ENCODE measurements at regions not wholly inside any gene's neighbourhood (a gene's known extent, or its start where the extent isn't known, plus 50 kb on each side); places are given as distances from the start of the nearest gene placed in this dataset.

DNA sequence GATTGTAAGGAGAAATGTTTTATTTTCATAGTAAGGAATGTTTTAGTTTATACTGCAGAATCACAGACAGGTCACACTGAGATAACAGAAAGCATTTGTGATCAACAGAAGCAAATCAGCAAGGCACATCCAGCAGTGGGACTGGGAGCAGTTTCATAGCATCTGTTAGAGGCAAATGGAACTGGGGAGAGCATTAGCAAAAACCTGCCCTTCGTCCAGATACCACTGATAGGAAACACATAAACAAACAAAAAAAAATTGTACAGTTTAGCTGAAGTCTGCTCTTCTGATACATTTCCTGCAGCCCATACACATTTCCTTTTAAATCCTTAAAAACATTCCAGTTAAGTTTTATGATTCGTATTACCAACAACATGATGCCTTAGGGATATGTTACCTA is 374.3 kb downstream of the PCDH7 start:
- Histone ChIP-seq H3K27me3 (ENCODE audit: insufficient read depth, low read length, poor library complexity, severe bottlenecking) (no peaks in the 10 kb centered on the region), H3K4me2 (ENCODE audit: low read depth, low read length, poor library complexity, severe bottlenecking) (no peak overlapping the region), H4K20me1 (ENCODE audit: insufficient read depth, low read length, poor library complexity, severe bottlenecking) (no peaks in the 10 kb centered on the region), H3K9me2 (replicated peaks; ENCODE audit: low read depth, low read length) (no peaks in the 10 kb centered on the region), H3K9ac (ENCODE audit: low read depth, low read length, poor library complexity, severe bottlenecking) (no peak overlapping the region), H3K9me3 (ENCODE audit: insufficient read depth, low read depth, low read length) (no peaks in the 10 kb centered on the region), H3K36me3 (ENCODE audit: insufficient read depth, low read length) (no peaks in the 10 kb centered on the region), H3K4me1 (ENCODE audit: insufficient read depth, low read length, poor library complexity, severe bottlenecking) (no peaks in the 10 kb centered on the region), H3F3A (ENCODE audit: low read depth) (no peaks in the 10 kb centered on the region), H3K79me2 (ENCODE audit: insufficient read depth, low read length) (no peaks in the 10 kb centered on the region), H3K4me3 (ENCODE audit: low read length, poor library complexity, severe bottlenecking) (no peak overlapping the region), H2AFZ (ENCODE audit: low read length) (no peak overlapping the region)
- TF ChIP-seq EZH2phosphoT487 (IDR thresholded peaks at IDR 0.05; ENCODE audit: borderline replicate concordance), result no peak
- TF ChIP-seq, protein P1, sequence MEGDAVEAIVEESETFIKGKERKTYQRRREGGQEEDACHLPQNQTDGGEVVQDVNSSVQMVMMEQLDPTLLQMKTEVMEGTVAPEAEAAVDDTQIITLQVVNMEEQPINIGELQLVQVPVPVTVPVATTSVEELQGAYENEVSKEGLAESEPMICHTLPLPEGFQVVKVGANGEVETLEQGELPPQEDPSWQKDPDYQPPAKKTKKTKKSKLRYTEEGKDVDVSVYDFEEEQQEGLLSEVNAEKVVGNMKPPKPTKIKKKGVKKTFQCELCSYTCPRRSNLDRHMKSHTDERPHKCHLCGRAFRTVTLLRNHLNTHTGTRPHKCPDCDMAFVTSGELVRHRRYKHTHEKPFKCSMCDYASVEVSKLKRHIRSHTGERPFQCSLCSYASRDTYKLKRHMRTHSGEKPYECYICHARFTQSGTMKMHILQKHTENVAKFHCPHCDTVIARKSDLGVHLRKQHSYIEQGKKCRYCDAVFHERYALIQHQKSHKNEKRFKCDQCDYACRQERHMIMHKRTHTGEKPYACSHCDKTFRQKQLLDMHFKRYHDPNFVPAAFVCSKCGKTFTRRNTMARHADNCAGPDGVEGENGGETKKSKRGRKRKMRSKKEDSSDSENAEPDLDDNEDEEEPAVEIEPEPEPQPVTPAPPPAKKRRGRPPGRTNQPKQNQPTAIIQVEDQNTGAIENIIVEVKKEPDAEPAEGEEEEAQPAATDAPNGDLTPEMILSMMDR (conservative IDR thresholded peaks at IDR 0.05; ENCODE audit: low read length), result no peak

GRCh38 chr4:31097999-31098398 is 377.8 kb downstream of the PCDH7 start:
- Histone ChIP-seq H4K20me1 (ENCODE audit: insufficient read depth, low read length, poor library complexity, severe bottlenecking) (no peaks in the 10 kb centered on the region), H2AFZ (ENCODE audit: low read length) (no peak overlapping the region), H3K9me2 (replicated peaks; ENCODE audit: low read depth, low read length) (no peaks in the 10 kb centered on the region), H3K79me2 (ENCODE audit: insufficient read depth, low read length) (no peaks in the 10 kb centered on the region), H3K36me3 (ENCODE audit: insufficient read depth, low read length) (no peaks in the 10 kb centered on the region), H3K4me3 (ENCODE audit: low read length, poor library complexity, severe bottlenecking) (no peak overlapping the region), H3K4me1 (ENCODE audit: insufficient read depth, low read length, poor library complexity, severe bottlenecking) (no peaks in the 10 kb centered on the region), H3K9me3 (ENCODE audit: insufficient read depth, low read depth, low read length) (no peaks in the 10 kb centered on the region), H3K4me2 (ENCODE audit: low read depth, low read length, poor library complexity, severe bottlenecking) (no peak overlapping the region), H3F3A (ENCODE audit: low read depth) (no peaks in the 10 kb centered on the region), H3K27me3 (ENCODE audit: insufficient read depth, low read length, poor library complexity, severe bottlenecking) (no peaks in the 10 kb centered on the region), H3K9ac (ENCODE audit: low read depth, low read length, poor library complexity, severe bottlenecking) (no peak overlapping the region)
- TF ChIP-seq EZH2phosphoT487 (IDR thresholded peaks at IDR 0.05; ENCODE audit: borderline replicate concordance), result no peak
- TF ChIP-seq, protein P1 (conservative IDR thresholded peaks at IDR 0.05; ENCODE audit: low read length), result no peak

- no peaks in the 10 kb centered on the region for H4K20me1 ChIP-seq (ENCODE audit: insufficient read depth, low read length, poor library complexity, severe bottlenecking)
- TF ChIP-seq, protein P1 (conservative IDR thresholded peaks at IDR 0.05; ENCODE audit: low read length), result no peak
- TF ChIP-seq EZH2phosphoT487 (IDR thresholded peaks at IDR 0.05; ENCODE audit: borderline replicate concordance), result no peak
- no peaks in the 10 kb centered on the region for H3K27me3 ChIP-seq (ENCODE audit: insufficient read depth, low read length, poor library complexity, severe bottlenecking)
- no peaks in the 10 kb centered on the region for H3K9me3 ChIP-seq (ENCODE audit: insufficient read depth, low read depth, low read length)
- no peaks in the 10 kb centered on the region for H3K9me2 ChIP-seq (replicated peaks; ENCODE audit: low read depth, low read length)
- no peaks in the 10 kb centered on the region for H3K36me3 ChIP-seq (ENCODE audit: insufficient read depth, low read length)
- no peaks in the 10 kb centered on the region for H3K4me1 ChIP-seq (ENCODE audit: insufficient read depth, low read length, poor library complexity, severe bottlenecking)
- no peak overlapping the region for H3K4me2 ChIP-seq (ENCODE audit: low read depth, low read length, poor library complexity, severe bottlenecking)
- no peak overlapping the region for H3K4me3 ChIP-seq (ENCODE audit: low read length, poor library complexity, severe bottlenecking)
- no peaks in the 10 kb centered on the region for H3K79me2 ChIP-seq (ENCODE audit: insufficient read depth, low read length)
- H3K9ac ChIP-seq (ENCODE audit: low read depth, low read length, poor library complexity, severe bottlenecking), result no peak overlapping the region
- no peaks in the 10 kb centered on the region for H3F3A ChIP-seq (ENCODE audit: low read depth)
- no peak overlapping the region for H2AFZ ChIP-seq (ENCODE audit: low read length)
Observed at GRCh38 chr4:31100536-31100935, 380.4 kb downstream of the PCDH7 start.

Data from Loucy (cell line).